CD4-positive, alpha-beta T cell treated with Interleukin-17A for 4 hours (primary cell): ENCODE measurements at regions not wholly inside any gene's neighbourhood (a gene's known extent, or its start where the extent isn't known, plus 50 kb on each side); places are given as distances from the start of the nearest gene placed in this dataset.

Experiments
- DNase-seq: peaks from one replicate; pipeline ENCODE4 v3.0.0-alpha.2; 2020; ENCODE audit warnings: mixed read lengths

DNA sequence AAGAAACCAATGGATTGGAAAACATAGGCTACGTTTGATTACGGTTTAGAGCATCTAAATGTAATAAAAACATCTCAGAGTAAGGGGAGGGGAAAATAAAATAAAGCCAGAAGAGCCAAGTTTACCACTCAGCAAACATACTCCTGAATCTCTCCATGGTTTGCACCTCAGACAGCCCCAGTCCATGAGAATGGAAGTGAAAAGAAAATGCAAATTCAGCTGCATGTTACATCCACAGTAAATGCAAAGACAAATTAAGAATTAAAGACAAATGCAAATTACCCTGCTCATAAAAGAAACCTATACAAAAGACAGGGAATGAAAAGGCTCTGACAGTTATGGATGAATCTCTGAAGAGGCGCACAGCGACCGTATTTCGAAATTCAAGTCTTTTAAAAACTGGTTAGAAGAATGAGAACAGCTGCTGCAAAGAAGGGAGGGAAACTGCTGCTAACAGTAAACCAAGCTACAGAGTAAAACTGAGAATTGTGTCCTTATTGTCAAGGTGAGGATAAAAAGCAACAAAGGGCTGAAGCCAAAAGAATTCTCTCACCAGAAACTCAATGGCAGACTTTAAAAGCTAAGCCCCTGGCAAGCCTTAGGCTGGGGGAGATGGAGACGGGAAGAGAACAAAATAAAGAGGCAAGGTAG is 197.9 kb upstream of the ACVR2A start:
- DNase-seq: no peak

DNA sequence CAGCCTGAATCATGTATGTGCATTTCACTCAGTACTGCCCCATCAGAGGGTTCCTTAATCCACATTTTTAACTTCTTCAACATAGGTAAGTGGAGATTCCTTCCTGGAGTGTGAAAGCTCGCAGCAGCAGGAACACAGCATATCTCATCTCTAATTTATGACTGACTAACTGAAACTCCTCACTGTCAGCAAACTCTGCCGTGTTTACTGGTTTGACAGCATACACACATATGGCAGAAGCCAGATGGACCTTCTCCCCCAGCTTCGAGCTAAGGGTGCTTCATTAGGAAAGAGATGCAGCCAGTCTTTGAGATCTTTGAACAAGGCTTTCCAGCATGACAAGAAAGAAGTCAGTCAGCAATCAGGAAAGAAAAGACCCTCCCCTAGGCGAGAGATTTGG is 200.3 kb upstream of the ACVR2A start:
- no peak for DNase-seq

DNA sequence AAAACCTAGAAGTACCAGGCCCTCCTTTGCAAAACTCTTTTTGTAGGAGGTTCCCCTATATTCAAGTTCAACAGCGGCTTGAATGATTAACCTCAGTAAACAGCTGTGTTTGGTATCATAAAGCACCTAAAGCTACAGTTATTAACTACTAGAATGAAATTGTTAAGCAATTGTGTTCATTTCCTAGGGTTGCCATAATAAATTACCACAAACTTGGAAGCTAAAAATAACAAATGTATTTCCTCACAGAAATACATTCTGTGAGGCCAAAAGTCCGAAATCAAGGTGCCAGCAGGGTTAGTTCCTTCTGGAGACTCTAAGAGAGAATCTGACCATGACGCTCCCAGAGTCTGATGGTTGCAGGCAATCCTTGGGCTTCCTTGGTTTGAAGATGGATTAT is 202.1 kb upstream of the ACVR2A start:
- no peak for DNase-seq

DNA sequence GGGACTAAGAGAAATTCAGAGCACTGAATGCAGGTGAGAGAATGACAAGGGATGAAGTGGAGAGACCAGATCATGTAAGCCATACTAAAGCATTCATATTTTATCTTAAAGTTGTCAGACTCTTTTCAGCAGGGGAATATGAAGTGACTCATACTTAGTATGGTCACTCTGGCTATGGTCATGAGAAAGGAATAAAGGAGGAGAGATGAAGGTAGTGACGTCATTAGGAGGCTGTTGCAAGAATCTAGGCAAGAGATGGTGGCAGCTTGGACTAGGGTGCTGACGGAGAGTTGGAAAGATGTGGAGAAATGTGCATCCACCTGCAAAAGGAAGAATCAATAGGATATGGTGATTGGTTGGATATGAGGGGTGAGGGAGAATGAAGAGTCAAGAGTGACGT is 203.2 kb upstream of the ACVR2A start:
- DNase-seq: no peak

DNA sequence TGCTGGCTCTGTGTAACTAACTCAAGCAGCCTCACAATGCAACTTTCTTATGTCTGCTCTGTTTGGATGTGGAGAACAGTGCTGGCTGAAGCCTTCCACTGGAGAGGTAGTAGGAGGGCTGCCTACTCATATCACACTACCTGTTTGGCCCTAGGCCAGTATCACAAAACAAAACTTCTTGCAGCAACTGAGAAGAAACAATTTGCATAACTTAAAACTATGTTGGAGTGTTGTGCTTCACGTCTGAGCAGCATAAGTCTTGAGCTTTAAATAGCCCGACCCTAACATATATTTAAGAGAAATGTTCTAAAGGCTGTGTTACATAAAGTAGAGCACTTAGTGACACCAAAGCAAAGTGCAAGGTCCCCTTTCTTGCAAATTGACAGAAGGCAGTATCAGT is 204.9 kb upstream of the ACVR2A start:
- no peak for DNase-seq

DNA sequence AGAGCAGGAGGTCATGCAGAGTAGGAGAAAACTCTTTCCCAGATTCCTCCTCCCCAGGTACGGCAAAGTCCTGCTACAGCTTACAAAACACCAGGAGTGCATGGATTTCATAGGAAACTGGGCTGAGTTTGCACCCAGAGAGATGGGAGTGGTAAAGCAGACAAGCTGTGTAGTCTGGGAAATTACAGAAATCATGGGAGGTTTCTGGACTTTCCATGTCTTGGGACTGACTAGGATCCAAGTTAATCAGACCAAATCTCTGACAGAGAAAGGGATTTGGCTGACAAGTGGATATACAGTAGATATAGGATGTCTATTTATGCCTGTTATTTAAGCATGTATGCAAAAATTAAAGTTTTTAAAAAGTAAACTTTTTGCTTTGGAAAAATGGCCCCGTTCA is 205.4 kb upstream of the ACVR2A start:
- DNase-seq: no peak

DNA sequence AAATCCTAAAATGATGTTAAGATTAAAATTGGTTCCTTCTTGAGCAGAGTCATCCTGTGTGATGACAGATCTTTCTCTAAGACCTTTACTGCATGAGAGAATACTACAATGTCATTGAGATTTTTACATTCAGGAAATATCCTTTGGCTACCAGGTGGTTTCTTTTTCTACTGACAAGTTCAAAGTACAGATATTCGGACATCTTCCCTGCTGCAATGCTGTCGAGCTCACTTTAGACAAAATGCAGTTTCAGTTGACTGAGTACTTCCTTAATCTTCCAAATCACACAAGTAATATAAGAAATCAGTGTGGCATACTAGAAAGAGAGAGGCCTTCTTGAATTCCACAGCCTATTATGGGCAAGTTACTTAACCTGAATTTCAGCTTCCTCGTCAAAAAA is 207.9 kb upstream of the ACVR2A start:
- no peak for DNase-seq

DNA sequence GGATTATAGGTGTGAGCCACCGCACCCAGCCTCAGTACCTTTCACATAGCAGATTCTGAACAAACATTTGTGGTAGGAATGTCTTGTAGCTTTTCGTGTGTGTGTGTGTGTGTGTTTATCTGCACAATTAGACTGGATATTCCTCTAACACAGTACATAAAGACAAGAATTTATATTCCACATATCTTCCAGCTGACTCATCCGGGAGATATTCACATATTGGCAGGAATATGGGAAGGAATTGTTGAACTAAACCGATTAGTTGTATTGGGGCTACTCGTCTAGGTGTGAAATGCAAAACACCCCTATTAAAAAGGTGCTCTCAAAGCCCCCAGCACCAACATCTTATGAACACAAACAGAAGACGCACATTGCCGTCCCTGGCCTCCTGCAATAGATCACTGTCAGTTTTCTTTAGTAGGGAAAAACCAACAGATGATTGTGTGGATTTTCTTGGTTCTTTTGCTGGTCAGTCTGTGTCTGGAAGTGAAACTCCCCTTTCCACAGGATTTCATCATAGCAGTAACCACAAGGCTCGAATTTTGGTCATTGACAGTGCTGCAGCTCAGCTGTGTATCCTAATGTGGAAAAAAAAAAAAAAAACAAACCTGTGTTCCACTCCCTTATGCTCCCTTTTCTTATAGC is 208.5 kb upstream of the ACVR2A start:
- no peak for DNase-seq

DNA sequence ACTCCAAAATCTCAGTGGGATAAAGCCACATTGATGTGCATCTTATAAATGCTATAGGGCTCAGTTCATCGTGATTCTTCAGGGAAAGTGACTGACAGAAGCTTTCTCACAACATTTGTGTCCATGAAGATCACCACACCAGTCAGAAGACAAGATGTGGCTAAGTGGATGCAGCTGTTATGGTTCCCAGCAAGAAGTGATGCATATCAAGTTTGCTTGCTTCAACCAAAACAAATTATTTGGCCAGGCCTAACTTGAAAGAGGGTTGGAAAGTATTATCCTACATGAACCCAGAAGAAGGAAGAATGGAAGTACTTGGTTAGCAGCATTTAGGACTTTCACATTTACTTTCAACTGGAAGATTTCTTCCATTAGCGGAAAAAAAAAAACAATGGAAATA is 210.0 kb upstream of the ACVR2A start:
- no peak for DNase-seq

DNA sequence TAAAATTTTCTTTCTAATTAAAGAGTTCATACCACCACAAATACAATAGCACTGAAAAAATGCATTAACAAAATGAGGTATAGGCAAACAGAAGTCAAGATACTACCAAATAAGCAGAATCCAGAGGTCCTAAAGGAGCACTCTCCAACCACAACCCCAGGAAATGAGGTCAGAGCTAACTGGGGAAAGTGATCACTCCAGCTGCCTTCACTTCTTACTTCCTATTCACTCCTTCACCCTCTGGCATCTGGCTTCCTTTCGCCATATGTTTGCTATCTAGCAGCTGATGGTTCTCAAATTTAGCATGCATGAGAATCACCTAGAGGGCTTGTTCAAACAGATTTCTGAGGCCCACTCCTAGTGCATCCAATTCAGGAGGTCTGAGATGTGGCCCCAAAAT is 212.6 kb upstream of the ACVR2A start:
- DNase-seq: no peak

DNA sequence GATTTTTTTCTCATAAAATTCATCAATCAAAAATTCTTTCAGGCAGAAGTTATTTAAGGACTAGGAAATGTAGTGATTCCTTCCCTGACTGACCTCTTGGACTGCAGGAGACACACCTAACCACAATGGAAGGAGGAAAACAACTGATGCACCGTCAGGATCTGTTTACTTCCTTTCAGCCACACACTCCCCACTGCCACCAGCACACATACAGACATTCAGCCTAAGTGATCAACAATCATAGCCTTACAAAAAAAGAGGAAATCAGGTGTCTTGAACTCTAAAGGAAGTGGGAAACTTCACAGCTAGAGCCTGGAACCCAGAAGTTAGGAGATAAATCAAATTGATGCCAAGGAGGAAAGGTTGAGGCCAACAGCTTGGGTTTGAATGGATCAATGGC is 213.5 kb upstream of the ACVR2A start:
- DNase-seq: peak; percentile 30

DNA sequence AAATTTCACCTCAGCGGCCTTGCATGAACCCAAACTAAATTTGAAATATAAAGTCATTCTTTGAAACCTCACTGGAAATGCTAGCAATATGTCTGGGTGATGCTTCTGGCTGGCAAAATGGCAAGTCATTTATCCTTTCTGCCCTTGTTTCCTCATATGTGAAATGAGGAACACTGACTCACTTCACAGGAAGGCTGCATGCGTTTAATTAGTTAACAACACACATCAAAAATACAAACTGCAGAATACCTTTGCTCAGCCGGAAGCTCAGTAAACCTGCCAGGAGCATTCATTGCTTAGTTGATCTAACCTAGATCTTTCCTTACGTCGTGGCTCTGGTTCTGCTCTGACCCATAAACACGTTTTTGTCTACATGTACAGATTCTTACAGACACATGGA is 214.2 kb upstream of the ACVR2A start:
- DNase-seq: peak; percentile 19

DNA sequence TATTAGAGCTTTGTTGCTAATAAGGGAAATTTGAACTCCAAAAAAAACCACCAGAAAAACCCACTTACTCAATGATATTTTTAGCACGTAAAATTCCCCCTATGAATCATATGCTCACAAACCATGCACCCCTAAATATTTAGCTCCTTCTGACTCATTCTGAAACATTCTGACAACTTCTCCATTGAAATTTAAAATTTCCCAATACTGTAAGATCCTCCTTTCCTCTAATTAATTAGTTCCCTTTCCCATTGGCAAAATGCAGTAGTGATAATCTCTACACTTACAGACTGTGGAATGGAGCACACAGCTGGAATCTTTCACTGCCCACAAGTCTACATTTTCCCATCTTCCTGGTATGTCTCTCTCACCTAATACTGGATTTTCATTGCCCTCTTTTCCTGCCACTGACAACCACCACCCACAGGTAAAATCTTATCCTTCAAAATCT is 215.8 kb upstream of the ACVR2A start:
- DNase-seq: no peak

DNA sequence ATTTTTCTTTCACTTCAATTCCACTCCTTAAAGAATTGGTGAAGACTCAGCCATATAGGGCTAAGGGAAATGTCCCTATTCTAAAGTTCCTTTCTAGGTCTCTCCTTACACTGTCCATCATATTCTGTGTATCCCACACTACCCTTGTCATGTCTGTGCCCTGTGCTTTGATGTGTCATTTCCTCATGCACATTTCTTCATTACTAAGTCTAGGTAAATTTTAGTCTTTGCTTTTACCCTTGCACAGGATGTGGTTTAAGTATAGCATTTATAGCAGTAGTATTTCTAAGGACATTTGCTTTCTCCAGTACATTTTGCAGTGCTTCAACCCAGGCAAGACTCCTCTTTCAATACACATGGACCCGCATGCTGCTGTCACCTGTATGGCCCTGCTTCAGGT is 221.5 kb upstream of the ACVR2A start:
- peak; percentile 26 for DNase-seq

DNA sequence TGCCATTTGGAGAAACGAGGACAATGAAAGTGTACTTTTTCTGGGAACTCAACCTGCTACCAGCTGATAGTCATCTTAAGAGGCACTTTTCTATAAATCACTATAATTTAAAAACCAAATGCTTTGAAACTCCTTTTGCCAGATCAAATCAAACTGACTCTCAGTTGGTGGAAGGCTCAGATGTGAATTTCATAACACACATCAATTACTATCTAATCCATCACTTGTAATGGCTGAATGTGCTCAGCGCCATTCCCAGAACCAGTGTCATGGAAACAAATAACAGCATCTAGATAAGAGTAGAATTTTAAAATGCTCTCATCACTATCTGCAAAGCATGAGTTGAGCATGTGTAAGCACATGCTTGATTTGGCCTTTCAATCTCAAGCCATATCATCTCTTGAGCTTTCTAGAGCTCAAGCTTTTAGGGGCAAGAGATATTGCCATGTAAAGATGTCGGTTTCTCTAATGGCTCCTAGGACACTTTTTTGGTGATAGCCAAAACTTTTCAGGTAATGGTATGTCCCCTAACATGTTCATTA is 223.1 kb upstream of the ACVR2A start:
- DNase-seq: no peak

DNA sequence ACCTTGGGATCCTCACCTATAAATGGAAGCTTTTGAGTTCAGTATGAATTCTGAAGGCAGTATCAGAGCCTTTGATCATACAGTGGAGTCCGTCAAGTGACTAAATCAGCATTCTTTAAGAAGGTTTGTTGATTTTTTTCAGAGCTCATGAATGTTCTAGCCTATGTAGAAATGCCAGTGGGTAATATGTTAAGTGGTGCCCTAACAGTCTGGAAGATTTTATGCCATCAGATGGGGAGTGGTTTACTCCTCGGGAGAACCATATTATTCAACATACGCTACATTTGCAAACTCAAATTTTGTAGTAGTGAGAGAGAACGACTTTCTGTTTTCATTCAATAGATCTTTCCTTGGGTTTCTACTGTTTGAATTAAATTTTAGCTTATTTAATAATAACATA is 225.0 kb upstream of the ACVR2A start:
- DNase-seq: no peak

DNA sequence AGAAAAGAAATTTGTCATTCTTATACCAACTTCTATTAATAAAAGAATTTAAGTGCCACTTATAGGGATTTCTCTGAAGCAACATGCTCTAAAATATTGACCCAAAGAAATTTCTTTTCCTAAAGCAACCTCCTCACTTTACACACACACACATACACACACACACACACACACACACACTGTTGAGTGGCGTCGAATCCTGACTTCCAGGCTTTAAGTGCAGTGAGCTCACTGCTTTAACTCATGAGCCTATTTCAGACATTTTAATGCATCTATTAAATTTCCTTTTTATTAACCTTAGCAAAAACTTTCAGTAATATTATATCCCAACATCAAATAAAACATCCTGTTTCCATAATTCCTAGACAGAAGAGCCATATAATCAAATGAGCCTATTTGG is 229.1 kb upstream of the ACVR2A start:
- DNase-seq: no peak

DNA sequence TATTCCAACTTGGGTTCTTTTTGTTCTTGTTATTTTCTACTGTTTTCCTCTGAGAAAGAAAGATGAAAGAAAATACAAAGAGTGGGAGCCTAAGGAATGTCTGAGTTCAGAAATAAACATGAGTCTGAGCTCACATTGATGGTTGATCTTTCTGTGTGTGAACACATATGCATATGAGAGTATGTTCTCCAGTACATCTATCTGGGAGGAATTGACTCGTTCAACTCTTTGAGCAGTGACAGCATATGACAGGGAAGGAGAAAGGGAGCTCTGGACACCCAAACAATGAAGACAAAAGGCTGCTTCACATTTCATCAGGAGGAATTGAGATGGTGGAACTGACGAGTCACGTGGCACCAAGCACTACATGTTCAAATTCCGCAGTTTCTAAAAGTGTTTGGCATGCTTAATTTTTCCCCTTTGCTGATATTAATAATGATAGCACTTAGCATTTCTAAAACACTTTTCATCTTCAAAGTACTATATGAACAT is 229.8 kb upstream of the ACVR2A start:
- DNase-seq: no peak

DNA sequence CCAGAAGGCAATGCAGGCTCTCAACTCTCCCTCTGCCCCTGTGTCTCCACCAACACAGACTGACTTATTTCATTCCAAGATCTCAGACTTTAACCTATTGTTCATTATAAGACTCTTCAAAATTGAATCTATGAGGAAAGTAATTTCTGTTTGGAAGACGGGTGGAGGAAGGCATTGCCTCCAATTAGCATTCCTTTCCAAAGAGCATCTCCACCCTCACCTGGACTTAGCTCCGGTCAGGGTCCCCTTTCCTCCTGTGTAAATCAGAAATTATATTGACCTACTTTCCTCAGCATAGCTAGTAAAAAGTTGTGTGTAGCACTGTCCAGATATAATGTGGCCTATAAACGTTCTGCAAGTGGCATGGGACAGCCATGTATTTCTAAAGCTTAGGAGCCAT is 230.4 kb upstream of the ACVR2A start:
- no peak for DNase-seq

DNA sequence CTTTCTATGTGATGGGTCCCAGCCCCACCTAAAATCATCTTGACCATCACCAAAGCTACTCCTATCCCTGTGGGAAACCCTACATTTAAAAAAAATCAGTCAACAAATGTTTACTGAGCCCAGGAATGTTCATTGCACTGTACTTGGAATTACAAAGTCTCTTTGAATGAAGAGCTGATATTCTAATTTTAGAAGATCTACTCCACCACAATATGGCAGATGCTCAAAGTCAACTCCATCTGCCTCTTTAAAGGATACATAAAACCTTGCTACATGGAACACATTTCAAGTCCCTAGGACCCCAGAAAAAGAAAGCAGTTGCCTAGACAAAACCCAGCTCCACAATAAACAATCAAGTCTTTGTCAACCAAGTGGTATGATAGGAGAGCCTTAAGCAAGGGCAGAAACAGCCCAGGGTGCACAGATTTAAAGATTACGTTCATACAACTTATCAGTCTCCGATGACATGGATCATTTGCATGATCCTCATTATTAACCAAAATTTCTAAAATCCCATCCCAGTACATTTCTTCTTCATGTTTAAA is 234.3 kb upstream of the ACVR2A start:
- no peak for DNase-seq

DNA sequence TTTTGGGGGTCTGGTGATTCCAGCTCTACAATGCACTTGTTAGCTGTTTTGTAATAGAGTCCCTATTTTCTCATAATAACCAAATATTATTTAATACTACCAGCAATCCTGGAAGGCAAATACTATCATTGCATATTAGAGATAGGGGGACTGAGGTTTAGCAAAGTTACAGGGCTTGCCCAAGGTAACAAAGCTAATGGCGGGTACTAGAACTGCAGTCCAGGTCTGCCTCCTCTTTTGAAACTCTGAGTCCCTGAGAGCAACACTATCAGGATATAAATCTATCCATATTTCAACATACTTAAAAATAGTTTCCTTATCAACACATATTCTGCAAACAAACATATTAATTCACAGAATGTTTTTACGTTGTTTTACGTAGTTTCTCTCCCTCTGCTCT is 235.5 kb upstream of the ACVR2A start:
- DNase-seq: no peak

DNA sequence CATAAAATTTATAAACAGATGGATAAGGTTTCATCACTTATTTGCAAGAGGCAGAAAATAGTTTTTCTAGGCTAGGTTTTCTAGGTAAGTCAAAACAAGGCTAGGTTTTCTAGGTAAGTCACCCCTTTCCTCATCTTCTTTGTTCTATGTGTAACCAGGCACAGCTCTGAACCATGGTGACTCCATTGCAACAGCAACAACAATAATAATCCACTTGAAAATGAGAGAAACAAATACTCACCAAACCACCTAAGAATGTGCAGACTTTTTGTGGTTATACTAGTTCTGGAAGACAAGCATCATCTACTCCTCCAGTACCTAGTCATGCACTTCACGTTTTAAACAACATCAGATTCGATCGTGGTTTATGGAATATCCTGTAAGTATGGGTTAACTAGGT is 237.4 kb upstream of the ACVR2A start:
- no peak for DNase-seq

DNA sequence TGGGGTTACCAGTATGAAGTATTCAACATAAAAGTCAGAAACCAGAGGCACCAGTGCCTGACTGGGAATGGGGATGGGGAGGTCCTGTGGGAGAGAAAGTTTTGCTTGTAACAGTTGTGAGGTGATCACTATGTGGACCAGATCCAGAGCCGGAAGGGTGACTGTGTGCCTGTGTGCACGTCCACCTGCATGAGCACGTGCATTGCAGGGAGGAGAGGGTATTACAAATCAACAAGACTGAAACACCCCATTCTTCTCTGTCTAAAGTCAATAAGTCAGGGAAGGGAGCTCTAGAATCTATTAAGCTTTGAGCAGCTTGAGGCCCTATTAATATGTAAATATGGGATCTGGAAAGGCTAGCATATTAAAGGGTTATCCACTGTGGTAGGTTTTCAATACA is 241.0 kb upstream of the ACVR2A start:
- no peak for DNase-seq

DNA sequence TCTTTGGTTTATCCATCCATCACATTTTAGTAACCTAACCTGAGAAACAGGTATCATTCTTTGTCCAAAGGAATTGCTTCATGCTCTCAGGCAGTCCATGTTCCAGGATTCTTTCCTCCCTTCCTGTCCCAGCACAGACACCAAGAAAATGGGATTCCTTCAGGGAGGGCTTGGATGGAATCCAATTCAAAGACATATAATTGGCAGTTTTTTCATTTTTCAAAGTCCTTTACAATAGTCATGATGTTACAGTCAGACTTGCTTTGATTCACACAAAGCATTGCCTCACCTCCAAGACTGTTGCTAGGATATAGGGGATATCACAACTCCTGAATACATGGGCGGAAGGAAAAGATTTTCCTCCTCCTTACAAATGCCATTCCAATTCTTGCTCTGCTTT is 241.4 kb upstream of the ACVR2A start:
- DNase-seq: no peak
